GM12878 (cell line): ENCODE measurements at regions not wholly inside any gene's neighbourhood (a gene's known extent, or its start where the extent isn't known, plus 50 kb on each side); places are given as distances from the start of the nearest gene placed in this dataset.

Experiments
- HSF1 ChIP-seq: fragments of 150-350 bp; IDR thresholded peaks from 2 replicates; pipeline ENCODE4 v1.6.1; 2014; ENCODE audit warnings: mild to moderate bottlenecking, low read depth, low read length
- JUNB ChIP-seq: IDR thresholded peaks from 2 replicates; pipeline ENCODE4 v1.6.1; 2016; ENCODE audit warnings: antibody characterized with exemption, mild to moderate bottlenecking
- JUND ChIP-seq: IDR thresholded peaks from 2 replicates; pipeline ENCODE4 v1.6.1; 2012; ENCODE audit warnings: low read depth, mild to moderate bottlenecking, low read length, improper control_type of control experiment, moderate library complexity
- KLF5 ChIP-seq: fragments of 450-650 bp; IDR thresholded peaks from 2 replicates; pipeline ENCODE4 v1.6.1; 2014; ENCODE audit warnings: mild to moderate bottlenecking; ENCODE audit not compliant: partially characterized antibody
- LARP7 ChIP-seq: fragments of 450-650 bp; IDR thresholded peaks from 2 replicates; pipeline ENCODE4 v1.6.1; 2017; ENCODE audit warnings: mild to moderate bottlenecking
- NFYB ChIP-seq: IDR thresholded peaks from 2 replicates; pipeline ENCODE4 v1.6.1; 2011; ENCODE audit warnings: low read depth, mild to moderate bottlenecking, low read length, improper control_type of control experiment, moderate library complexity; ENCODE audit not compliant: insufficient read depth
- NR2F1 ChIP-seq: fragments of 450-650 bp; conservative IDR thresholded peaks from 2 replicates; pipeline ENCODE4 v1.6.1; 2017; ENCODE audit warnings: mild to moderate bottlenecking
- PRDM15 ChIP-seq: fragments of 450-650 bp; formaldehyde crosslinking; IDR thresholded peaks from 2 replicates; pipeline ENCODE4 v1.4.0; 2020; ENCODE audit warnings: mild to moderate bottlenecking, moderate library complexity
- SIN3A ChIP-seq: IDR thresholded peaks from 2 replicates; pipeline ENCODE4 v1.6.1; 2012; ENCODE audit warnings: low read depth, low read length, improper control_type of control experiment
- SRF ChIP-seq, 2 experiments: IDR thresholded peaks; 2 replicates each; pipeline ENCODE4 v1.6.1; 2011; ENCODE audit warnings: low read depth in 2 of 2, low read length in 2 of 2, mild to moderate bottlenecking in 1 of 2, moderate library complexity in 1 of 2
- ZNF592 ChIP-seq: fragments of 450-650 bp; IDR thresholded peaks from 2 replicates; pipeline ENCODE4 v1.6.1; 2017; ENCODE audit warnings: mild to moderate bottlenecking, moderate library complexity

- TF ChIP-seq PRDM15 (CRISPR knock-in tag), result no peak
- no peak for TF ChIP-seq NR2F1
- TF ChIP-seq SRF (IDR thresholded peaks at IDR 0.05; ENCODE audit: low read depth in 2 of 2, low read length in 2 of 2), result no peak
- no peak for TF ChIP-seq JUNB
- TF ChIP-seq LARP7, result no peak
- TF ChIP-seq SIN3A, result no peak
- no peak for TF ChIP-seq KLF5
- TF ChIP-seq JUND, result no peak
- TF ChIP-seq HSF1, result no peak
- no peak for TF ChIP-seq NFYB
- TF ChIP-seq ZNF592, result no peak
Measured at GRCh38 chr16:9594047-9594446, 502.6 kb downstream of the HAPSTR1 start (continued).
